Neural crest cell (in vitro differentiated cells): ENCODE measurements at regions not wholly inside any gene's neighbourhood (a gene's known extent, or its start where the extent isn't known, plus 50 kb on each side); places are given as distances from the start of the nearest gene placed in this dataset.

Experiments
- DNase-seq: peaks from one replicate; pipeline ENCODE4 v3.0.0; 2021; ENCODE audit warnings: low read depth, mixed read lengths, low spot score
- H3K27ac Mint-ChIP-seq: one replicate; pipeline ENCODE4 v1.8.0; 2021; ENCODE audit warnings: mild to moderate bottlenecking, mixed read lengths; ENCODE audit not compliant: unreplicated experiment
- H3K27me3 Mint-ChIP-seq: 2 replicates; pipeline ENCODE4 v1.8.0; 2021; ENCODE audit warnings: low read depth, mild to moderate bottlenecking, mixed read lengths
- H3K36me3 Mint-ChIP-seq: 2 replicates; pipeline ENCODE4 v1.8.0; 2021; ENCODE audit warnings: low read depth, mild to moderate bottlenecking, mixed read lengths
- H3K4me1 Mint-ChIP-seq: 2 replicates; pipeline ENCODE4 v1.8.0; 2021; ENCODE audit warnings: mixed read lengths
- H3K4me3 Mint-ChIP-seq: one replicate; pipeline ENCODE4 v1.8.0; 2021; ENCODE audit warnings: mild to moderate bottlenecking, mixed read lengths
- H3K9me3 Mint-ChIP-seq: 2 replicates; pipeline ENCODE4 v1.8.0; 2021; ENCODE audit warnings: mixed read lengths
- TF ChIP-seq, protein P1 (sequence below): fragments of 200-600 bp; sonication (generic); conservative IDR thresholded peaks from 2 replicates; pipeline ENCODE4 v1.5.0; 2021; ENCODE audit warnings: antibody characterized with exemption, mild to moderate bottlenecking

DNA sequence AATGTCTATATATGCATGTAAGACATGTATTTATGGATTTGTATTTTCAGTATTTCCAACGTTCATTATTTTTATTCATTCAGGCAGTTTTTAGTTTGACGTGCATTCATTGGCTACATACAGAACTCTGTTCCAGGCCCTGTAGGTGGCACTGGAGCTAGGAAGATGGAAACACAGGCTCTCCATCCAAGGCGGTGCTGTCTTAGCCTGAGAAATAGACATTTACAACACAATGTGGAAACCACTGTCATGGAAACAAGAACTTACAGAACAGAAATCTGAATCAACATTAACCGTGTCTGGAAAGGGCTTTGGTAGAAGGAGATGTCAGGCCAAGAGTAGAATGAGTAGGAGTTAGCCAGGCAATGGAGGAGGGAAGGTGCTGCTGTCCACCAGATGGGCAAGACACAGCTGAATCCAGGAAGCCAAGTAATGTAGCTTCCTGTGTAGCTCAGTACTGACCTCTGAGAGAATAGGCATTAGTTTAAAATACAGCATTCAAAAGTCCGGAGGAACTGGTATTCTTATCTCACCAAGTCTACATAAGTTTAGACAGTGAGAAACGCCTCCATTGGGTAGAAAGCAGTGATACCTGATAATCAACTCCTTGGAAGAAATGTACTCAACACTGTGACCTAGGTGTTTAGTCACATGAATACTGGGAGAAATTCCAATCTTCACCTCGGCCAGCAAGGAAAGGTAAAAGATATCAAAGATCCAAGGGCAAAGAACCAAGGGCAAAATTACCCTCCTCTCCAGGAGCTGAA, 388.6 kb upstream of the CDH6 start:
- Mint-ChIP-seq H3K9me3 (peaks cover 4% of the 10 kb centered on the region), H3K27me3 (no peaks in the 10 kb centered on the region), H3K4me3 (no peak overlapping the region), H3K36me3 (no peaks in the 10 kb centered on the region), H3K4me1 (peaks cover 8% of the 10 kb centered on the region), H3K27ac (peak overlapping the region; percentile 15)
- TF ChIP-seq, protein P1, sequence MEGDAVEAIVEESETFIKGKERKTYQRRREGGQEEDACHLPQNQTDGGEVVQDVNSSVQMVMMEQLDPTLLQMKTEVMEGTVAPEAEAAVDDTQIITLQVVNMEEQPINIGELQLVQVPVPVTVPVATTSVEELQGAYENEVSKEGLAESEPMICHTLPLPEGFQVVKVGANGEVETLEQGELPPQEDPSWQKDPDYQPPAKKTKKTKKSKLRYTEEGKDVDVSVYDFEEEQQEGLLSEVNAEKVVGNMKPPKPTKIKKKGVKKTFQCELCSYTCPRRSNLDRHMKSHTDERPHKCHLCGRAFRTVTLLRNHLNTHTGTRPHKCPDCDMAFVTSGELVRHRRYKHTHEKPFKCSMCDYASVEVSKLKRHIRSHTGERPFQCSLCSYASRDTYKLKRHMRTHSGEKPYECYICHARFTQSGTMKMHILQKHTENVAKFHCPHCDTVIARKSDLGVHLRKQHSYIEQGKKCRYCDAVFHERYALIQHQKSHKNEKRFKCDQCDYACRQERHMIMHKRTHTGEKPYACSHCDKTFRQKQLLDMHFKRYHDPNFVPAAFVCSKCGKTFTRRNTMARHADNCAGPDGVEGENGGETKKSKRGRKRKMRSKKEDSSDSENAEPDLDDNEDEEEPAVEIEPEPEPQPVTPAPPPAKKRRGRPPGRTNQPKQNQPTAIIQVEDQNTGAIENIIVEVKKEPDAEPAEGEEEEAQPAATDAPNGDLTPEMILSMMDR, result peak; percentile 22
- no peak for DNase-seq

DNA sequence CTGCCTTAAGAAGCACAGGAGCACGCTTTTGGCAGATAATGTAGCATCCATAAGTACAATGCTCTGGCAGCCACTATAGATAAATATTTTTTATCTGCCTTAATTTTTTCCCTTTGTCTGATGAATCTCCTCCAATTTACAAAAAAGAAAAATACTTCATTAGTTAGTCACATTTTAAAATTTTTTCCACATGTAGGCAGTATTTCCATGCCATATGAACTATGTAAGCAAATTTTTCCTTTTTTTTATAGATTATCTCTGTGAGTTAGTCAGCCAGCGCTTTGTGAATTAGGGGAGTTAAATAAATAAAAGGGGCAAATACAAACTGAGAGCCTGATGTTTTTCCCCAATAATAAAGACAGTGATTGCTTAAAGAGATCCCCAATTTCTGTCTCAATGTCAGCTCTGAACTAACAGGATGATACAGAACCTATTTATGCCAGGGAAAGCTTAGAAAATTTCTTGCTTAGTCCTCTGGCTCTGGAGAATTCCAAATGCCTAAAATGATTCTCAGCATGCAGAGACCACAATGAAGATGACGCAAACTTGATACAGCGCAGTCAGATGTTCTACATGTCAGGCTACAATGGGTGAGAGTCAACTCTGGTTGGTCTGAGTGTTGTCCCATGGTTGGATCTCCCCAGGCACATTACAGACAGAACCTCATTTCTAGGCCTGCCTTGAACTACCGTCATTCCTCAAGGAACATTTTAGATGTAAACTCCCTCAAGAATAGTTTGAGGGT, 390.4 kb upstream of the CDH6 start:
- Mint-ChIP-seq H3K4me1 (peaks cover 8% of the 10 kb centered on the region), H3K27me3 (no peaks in the 10 kb centered on the region), H3K36me3 (no peaks in the 10 kb centered on the region), H3K9me3 (peaks cover 4% of the 10 kb centered on the region), H3K4me3 (no peak overlapping the region), H3K27ac (no peak overlapping the region)
- TF ChIP-seq, protein P1, result no peak
- no peak for DNase-seq

DNA sequence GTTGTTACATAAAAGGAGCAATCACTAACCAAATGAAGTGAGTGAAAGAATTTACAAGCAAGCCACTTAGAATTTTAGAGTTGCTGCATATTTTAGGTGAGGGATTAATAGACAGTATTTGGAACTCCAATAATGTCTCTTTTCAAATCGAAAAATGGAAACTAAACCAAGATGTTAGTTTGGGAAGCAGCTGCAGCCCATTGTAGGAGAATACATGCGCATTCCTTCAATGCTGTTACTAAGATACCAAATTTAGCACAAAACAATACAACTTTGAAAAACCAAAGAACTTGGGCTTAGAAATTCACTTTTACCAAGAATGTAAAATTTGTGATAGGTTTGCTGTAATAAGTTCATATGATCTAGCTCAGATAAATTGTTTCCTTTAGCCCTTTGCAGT, 411.8 kb upstream of the CDH6 start:
- Mint-ChIP-seq H3K27ac (no peak overlapping the region), H3K27me3 (no peaks in the 10 kb centered on the region), H3K4me1 (peaks cover 10% of the 10 kb centered on the region), H3K9me3 (peaks cover 10% of the 10 kb centered on the region), H3K4me3 (no peak overlapping the region), H3K36me3 (peaks cover 16% of the 10 kb centered on the region)
- TF ChIP-seq, protein P1, result no peak
- no peak for DNase-seq

DNA sequence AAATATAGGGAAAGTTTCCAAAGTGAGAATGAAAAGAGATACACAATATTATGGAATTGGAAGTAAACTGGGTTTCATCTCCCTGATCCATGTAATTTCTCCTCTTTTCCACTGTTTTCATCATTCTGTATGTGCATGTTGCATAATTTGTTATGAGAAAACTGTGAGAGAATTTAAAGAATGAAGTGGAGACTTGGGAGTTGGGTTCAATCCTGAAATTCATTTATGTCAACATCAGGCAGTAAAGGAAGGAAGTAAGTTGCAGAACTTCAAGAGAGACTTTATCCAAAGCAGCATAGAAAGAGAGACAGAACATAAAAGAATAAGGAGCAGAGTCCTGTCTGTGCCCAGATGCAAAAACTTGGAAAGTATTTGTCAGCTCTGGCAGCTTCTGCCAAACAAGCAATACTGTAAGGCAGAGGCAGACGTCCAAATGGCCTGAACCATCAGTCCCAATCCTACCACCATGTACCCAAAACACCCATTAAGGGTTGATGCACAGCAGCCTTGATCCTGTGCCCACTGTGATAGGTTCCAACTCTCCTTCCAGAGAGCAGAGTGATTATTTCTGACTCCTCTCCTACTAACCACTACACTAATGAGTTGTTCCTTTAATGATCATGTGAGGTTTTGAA, 425.3 kb upstream of the CDH6 start:
- no peaks in the 10 kb centered on the region for H3K36me3 Mint-ChIP-seq
- TF ChIP-seq, protein P1, result no peak
- no peaks in the 10 kb centered on the region for H3K9me3 Mint-ChIP-seq
- H3K27ac Mint-ChIP-seq, result no peak overlapping the region
- H3K4me3 Mint-ChIP-seq, result no peak overlapping the region
- no peak for DNase-seq
- H3K4me1 Mint-ChIP-seq, result peaks cover 11% of the 10 kb centered on the region
- no peaks in the 10 kb centered on the region for H3K27me3 Mint-ChIP-seq

DNA sequence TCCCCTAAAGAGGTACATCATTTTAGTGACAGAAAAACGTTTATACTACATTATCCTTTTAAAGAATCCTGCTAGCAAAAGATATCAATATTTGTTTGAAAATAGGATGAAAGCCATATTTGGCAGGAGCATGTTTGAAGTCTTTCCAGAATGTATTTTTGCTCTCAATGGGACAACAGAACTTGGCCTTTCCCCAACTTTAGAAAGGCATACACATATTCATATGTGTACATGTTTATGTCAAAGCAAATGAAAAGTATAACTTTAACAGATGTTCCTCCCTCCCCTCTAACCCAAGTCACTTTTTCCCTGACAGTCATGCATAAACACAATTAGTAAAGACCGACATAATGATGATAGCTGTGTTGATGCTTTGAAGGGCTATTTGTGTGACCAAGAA, 427.8 kb upstream of the CDH6 start:
- H3K27me3 Mint-ChIP-seq, result no peaks in the 10 kb centered on the region
- H3K27ac Mint-ChIP-seq, result no peak overlapping the region
- TF ChIP-seq, protein P1, result no peak
- peaks cover 2% of the 10 kb centered on the region for H3K9me3 Mint-ChIP-seq
- DNase-seq, result no peak
- H3K4me3 Mint-ChIP-seq, result no peak overlapping the region
- peaks cover 8% of the 10 kb centered on the region for H3K4me1 Mint-ChIP-seq
- no peaks in the 10 kb centered on the region for H3K36me3 Mint-ChIP-seq
